ENCODE measurements at regions not wholly inside any gene's neighbourhood (a gene's known extent, or its start where the extent isn't known, plus 50 kb on each side); places are given as distances from the start of the nearest gene placed in this dataset.

DNA sequence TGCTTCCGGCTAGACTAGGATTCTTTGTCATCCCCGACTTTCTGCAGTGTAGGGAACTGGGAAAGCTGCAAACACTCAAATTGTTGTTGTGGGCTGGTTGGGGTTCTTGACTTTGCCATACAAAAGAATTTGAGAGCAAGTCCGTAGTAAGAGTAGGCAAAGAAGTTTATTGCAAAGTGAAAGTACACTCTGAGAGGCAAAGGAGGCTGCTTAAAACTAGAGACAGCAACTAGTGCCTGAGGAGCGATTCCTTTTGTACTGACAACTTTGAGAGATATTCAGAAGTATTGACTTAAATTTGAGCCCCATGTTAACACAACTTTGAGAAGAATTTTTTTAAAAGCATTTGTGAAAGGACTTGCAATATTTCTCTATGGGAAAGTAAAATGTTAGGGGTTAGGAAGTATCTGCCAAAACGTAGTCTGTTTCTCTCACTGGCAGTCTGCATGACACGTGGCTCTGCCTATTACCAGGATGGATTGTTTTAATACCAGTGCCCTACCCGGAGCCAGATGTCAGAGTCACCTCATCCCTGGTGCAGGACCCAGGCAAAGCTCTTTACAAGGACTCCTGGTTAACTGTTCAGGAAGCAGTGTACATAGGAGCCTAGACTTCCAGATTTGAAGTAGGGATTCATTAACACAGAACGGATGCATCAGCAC lies 85.0 kb upstream of the CLPB start:
- Histone ChIP-seq H3K4me1 (no peaks in the 10 kb centered on the region), H3K4me2 (no peak overlapping the region), H3K27me3 (no peaks in the 10 kb centered on the region), H4K20me1 (ENCODE audit: low read depth) (no peaks in the 10 kb centered on the region), H2AFZ (replicated peaks) (no peak overlapping the region), H3K4me3 (no peak overlapping the region), H3K79me2 (ENCODE audit: low read depth) (no peaks in the 10 kb centered on the region), H3K36me3 (no peaks in the 10 kb centered on the region), H3K9ac (no peak overlapping the region), H3K9me3 (ENCODE audit: low read depth) (no peaks in the 10 kb centered on the region), H3F3A (ENCODE audit: low read depth) (no peaks in the 10 kb centered on the region), H3K27ac (no peak overlapping the region)
- Mint-ChIP-seq H3K4me1 (no peaks in the 10 kb centered on the region), H3K27ac (no peak overlapping the region), H3K36me3 (no peaks in the 10 kb centered on the region), H3K27me3 (ENCODE audit: insufficient read depth, low read depth) (no peaks in the 10 kb centered on the region), H3K9me3 (no peaks in the 10 kb centered on the region), H3K4me3 (no peak overlapping the region)
- TF ChIP-seq EZH2 (IDR thresholded peaks at IDR 0.05) (no peak), EZH2phosphoT487 (IDR thresholded peaks at IDR 0.05) (no peak)
- TF ChIP-seq, protein P1, sequence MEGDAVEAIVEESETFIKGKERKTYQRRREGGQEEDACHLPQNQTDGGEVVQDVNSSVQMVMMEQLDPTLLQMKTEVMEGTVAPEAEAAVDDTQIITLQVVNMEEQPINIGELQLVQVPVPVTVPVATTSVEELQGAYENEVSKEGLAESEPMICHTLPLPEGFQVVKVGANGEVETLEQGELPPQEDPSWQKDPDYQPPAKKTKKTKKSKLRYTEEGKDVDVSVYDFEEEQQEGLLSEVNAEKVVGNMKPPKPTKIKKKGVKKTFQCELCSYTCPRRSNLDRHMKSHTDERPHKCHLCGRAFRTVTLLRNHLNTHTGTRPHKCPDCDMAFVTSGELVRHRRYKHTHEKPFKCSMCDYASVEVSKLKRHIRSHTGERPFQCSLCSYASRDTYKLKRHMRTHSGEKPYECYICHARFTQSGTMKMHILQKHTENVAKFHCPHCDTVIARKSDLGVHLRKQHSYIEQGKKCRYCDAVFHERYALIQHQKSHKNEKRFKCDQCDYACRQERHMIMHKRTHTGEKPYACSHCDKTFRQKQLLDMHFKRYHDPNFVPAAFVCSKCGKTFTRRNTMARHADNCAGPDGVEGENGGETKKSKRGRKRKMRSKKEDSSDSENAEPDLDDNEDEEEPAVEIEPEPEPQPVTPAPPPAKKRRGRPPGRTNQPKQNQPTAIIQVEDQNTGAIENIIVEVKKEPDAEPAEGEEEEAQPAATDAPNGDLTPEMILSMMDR (IDR thresholded peaks at IDR 0.05) = no peak
- DNase-seq (ENCODE audit: low spot score) = no peak

GRCh38 chr11:72514331-72514730 lies 80.0 kb upstream of the CLPB start:
- Mint-ChIP-seq H3K9me3 (peaks cover 27% of the 10 kb centered on the region), H3K4me3 (no peak overlapping the region), H3K36me3 (peaks cover 4% of the 10 kb centered on the region), H3K27ac (no peak overlapping the region), H3K4me1 (no peaks in the 10 kb centered on the region), H3K27me3 (ENCODE audit: insufficient read depth, low read depth) (no peaks in the 10 kb centered on the region)
- no peak for DNase-seq (ENCODE audit: low spot score)
- Histone ChIP-seq H2AFZ (replicated peaks) (no peak overlapping the region), H3K9ac (no peak overlapping the region), H3K4me3 (no peak overlapping the region), H3K4me1 (no peaks in the 10 kb centered on the region), H3K9me3 (ENCODE audit: low read depth) (no peaks in the 10 kb centered on the region), H4K20me1 (ENCODE audit: low read depth) (no peaks in the 10 kb centered on the region), H3K27me3 (no peaks in the 10 kb centered on the region), H3K27ac (no peak overlapping the region), H3F3A (ENCODE audit: low read depth) (no peaks in the 10 kb centered on the region), H3K36me3 (no peaks in the 10 kb centered on the region), H3K4me2 (no peak overlapping the region), H3K79me2 (ENCODE audit: low read depth) (no peaks in the 10 kb centered on the region)
- no peak for TF ChIP-seq EZH2phosphoT487 (IDR thresholded peaks at IDR 0.05)
- TF ChIP-seq, protein P1 (IDR thresholded peaks at IDR 0.05) = no peak
- TF ChIP-seq EZH2 (IDR thresholded peaks at IDR 0.05) = no peak

GRCh38 chr11:72513411-72513810 lies 79.1 kb upstream of the CLPB start:
- Histone ChIP-seq H3K79me2 (ENCODE audit: low read depth) (no peaks in the 10 kb centered on the region), H2AFZ (replicated peaks) (no peak overlapping the region), H3K27me3 (no peaks in the 10 kb centered on the region), H3K9me3 (ENCODE audit: low read depth) (no peaks in the 10 kb centered on the region), H3F3A (ENCODE audit: low read depth) (no peaks in the 10 kb centered on the region), H3K4me3 (no peak overlapping the region), H3K4me2 (no peak overlapping the region), H4K20me1 (ENCODE audit: low read depth) (no peaks in the 10 kb centered on the region), H3K36me3 (no peaks in the 10 kb centered on the region), H3K9ac (no peak overlapping the region), H3K4me1 (no peaks in the 10 kb centered on the region), H3K27ac (no peak overlapping the region)
- TF ChIP-seq, protein P1 (IDR thresholded peaks at IDR 0.05) = no peak
- no peak for TF ChIP-seq EZH2phosphoT487 (IDR thresholded peaks at IDR 0.05)
- no peak for TF ChIP-seq EZH2 (IDR thresholded peaks at IDR 0.05)
- no peaks in the 10 kb centered on the region for H3K27me3 Mint-ChIP-seq (ENCODE audit: insufficient read depth, low read depth)
- H3K4me3 Mint-ChIP-seq = no peak overlapping the region
- H3K9me3 Mint-ChIP-seq = peaks cover 29% of the 10 kb centered on the region
- H3K4me1 Mint-ChIP-seq = no peaks in the 10 kb centered on the region
- peaks cover 4% of the 10 kb centered on the region for H3K36me3 Mint-ChIP-seq
- no peak overlapping the region for H3K27ac Mint-ChIP-seq
- no peak for DNase-seq (ENCODE audit: low spot score)

Measured in neural progenitor cell (in vitro differentiated cells).